HG02588 (cell line): ENCODE measurements at regions not wholly inside any gene's neighbourhood (a gene's known extent, or its start where the extent isn't known, plus 50 kb on each side); places are given as distances from the start of the nearest gene placed in this dataset.

Experiments
- ATAC-seq: cut with Tn5 transposase; IDR thresholded peaks from one replicate; pipeline ENCODE4 v1.9.1; 2021; ENCODE audit warnings: mild to moderate bottlenecking, moderate library complexity; ENCODE audit not compliant: unreplicated experiment

- ATAC-seq, result no peak
These were observed 73.9 kb upstream of the PIAS1 start for GRCh38 chr15:67980171-67980570.

DNA sequence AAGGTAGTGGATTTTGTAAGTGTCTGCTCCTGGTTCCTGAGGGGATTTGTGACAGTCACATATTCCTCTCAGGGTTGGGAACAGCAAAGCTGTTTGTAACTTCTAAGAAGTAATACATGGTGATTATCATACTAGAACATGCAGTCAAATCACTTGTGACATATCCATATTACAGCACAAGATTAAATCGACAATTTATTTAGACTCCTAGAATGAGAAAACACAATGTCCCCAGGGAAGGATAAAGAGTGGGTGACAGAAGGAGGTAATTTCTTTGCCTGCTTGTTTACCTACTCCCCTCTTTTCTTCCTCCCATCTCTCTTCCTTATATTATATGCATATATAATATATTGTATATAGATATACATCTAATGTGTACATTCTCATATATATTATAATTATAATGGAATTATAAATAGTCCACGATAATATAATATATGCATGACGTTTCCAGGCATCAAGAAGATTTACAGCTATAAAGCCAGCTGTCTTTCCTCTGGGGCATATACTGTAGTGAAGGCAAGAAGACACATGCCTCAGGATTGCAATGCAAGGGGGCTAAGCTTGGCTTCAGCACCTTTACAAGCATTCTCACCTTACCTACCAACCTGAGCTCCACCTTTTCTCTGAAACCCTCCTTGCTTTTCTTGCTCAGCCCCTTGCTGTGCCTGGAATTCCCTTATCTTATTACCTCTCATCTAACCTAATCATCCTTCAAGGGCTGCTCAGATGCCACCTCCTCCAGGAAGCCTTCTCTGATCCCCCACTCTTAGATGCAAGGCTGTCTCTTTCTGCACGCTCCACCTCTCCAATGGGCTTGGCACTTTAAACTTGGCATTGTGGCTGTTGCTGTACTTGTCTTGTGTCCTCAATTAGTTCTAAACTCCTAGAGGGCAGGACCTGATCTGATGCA is 73.1 kb upstream of the PIAS1 start:
- no peak for ATAC-seq

DNA sequence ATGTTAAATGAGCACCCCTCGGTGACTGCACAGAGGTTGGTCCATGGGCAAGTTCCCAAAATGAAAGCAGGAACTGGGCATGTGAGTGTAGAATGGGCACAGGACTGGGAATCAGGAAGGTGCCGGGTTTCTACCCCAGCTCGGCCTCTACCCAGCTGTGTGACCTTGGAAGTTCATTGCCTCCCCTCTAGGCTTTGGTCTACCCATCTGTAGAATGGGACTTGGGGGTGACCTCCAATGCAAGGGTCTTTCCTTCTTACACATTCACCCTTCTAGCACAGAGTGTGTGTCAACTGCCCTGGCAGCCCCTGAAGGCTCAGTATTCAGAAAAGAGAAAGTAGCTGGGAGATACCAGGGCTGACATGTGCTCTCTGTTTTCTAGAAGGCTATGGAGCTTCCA is 72.3 kb upstream of the PIAS1 start:
- ATAC-seq, result no peak

DNA sequence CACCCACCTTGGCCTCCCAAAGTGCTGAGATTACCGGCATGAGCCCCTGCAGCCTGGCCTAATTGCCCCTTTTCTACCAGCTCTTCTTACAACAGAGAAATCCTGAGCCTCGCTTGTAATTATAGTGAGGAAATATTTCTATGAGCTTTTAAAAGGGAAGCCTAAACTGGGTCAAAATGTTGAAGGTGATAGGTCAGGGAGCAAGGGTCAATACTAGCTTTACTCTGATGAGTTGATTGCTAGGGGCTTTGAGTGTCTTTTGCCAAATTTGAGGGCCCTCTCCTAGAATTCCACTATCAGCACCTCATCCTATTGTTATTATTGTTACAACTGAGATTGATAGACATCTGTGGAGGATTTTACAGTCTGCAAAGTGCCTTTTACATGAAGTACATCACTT is 62.4 kb upstream of the PIAS1 start:
- ATAC-seq, result no peak

DNA sequence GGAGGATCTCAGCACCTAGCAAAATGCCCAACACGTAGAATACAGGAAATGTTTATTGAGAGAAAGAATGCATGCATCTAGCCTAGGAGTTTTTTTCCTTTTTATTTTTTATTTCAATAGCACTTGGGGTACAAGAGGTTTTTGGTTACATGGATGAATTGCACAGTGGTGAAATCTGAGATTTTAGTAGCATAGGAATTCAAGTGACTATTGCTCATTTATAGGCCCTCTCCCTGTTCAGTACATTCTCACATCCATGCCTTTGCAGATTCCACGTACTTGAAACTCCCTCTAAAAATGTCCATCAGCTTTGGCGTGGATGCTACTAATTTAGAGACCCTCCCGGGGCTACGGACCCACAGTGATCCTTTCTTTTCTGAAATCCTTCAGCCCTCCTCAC is 61.7 kb upstream of the PIAS1 start:
- ATAC-seq, result no peak

- ATAC-seq, result no peak
These were observed 61.3 kb upstream of the PIAS1 start for GRCh38 chr15:67992834-67993233.

DNA sequence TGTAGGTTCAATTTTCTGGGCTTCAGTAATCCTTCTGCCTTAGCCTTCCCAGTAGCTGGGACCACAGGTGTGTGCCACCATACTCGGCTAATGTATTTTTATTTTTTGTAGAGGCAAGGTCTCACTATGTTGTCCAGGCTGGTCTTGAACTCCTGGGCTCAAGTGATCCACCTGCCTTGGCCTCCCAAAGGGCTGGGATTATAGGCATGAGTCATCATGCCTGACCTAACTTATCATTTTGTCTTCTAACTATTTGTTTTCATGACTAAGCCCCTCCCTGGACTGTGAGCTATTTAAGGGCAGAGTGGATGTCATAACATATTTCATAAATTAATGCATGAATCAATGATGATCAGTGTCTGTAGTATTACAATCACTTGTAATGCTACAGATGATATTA is 56.1 kb upstream of the PIAS1 start:
- no peak for ATAC-seq

- no peak for ATAC-seq
These were observed 55.4 kb upstream of the PIAS1 start for GRCh38 chr15:67998599-67999133.

GRCh38 chr15:67999320-68000100 is 54.6 kb upstream of the PIAS1 start:
- ATAC-seq, result no peak

GRCh38 chr15:68000754-68001153 is 53.4 kb upstream of the PIAS1 start:
- ATAC-seq, result no peak

- ATAC-seq, result no peak
These were observed 52.3 kb upstream of the PIAS1 start for GRCh38 chr15:68001811-68002210.

- no peak for ATAC-seq
These were observed 50.8 kb upstream of the PIAS1 start for GRCh38 chr15:68003297-68003696.
